Endothelial cell of umbilical vein (primary cell): ENCODE measurements at regions not wholly inside any gene's neighbourhood (a gene's known extent, or its start where the extent isn't known, plus 50 kb on each side); places are given as distances from the start of the nearest gene placed in this dataset.

Source experiments
- BruUV-seq: library from RNA; stranded (reverse); fragments of 400-500 nt; replicated peaks from 2 replicates; lab custom pipeline; 2021; lab: Mats Ljungman, UMichigan
- CTCF ChIA-PET: fragments of 300-600, 350-600 bp; sonication (Branson Sonifier 250); formaldehyde crosslinking; loops from one replicate; lab custom pipeline; 2021; ENCODE audit warnings: antibody characterized with exemption, inconsistent platforms; lab: Charles Lee
- POLR2A ChIA-PET: fragments of 300-600, 350-600 bp; sonication (Branson Sonifier 250); formaldehyde crosslinking; loops from one replicate; lab custom pipeline; 2021; ENCODE audit warnings: antibody characterized with exemption, inconsistent platforms; lab: Charles Lee
- DNase-seq: peaks from one replicate; pipeline ENCODE4 v3.0.0-alpha.2; 2011; ENCODE audit warnings: low read depth, low spot score
- FAIRE-seq: peaks from 2 replicates; lab custom pipeline; 2011; peaks lifted over from hg19 to GRCh38; lab: Jason Lieb, UNC
- H2AFZ ChIP-seq: 2 replicates; pipeline ENCODE4 v1.6.0; 2012; ENCODE audit warnings: low read depth, low read length, control low read depth, inconsistent platforms
- H3K27ac ChIP-seq: 2 replicates; pipeline ENCODE4 v1.5.1; 2011; ENCODE audit warnings: low read depth, mild to moderate bottlenecking, control low read depth, low read length, moderate library complexity; ENCODE audit not compliant: insufficient read depth
- H3K27me3 ChIP-seq, 2 experiments: 2 replicates each; pipeline versions ENCODE4 v1.6.0 to v1.6.1; 2011; ENCODE audit warnings: low read length in 2 of 2, mixed read lengths in 1 of 2; ENCODE audit not compliant: control insufficient read depth in 2 of 2, insufficient read depth in 2 of 2
- H3K36me3 ChIP-seq, 2 experiments: 2 replicates in 1 of 2; 3 replicates in 1 of 2; pipeline ENCODE4 v1.5.1; 2011; ENCODE audit warnings: low read length in 2 of 2, mild to moderate bottlenecking in 1 of 2, moderate library complexity in 1 of 2; ENCODE audit not compliant: control insufficient read depth in 2 of 2, insufficient read depth in 2 of 2; ENCODE audit errors: extremely low read depth in 1 of 2
- H3K4me1 ChIP-seq: 3 replicates; pipeline ENCODE4 v1.5.1; 2011; ENCODE audit warnings: mild to moderate bottlenecking, low read length; ENCODE audit not compliant: control insufficient read depth, insufficient read depth; ENCODE audit errors: extremely low read depth
- H3K4me2 ChIP-seq: 2 replicates; pipeline ENCODE4 v1.6.1; 2011; ENCODE audit warnings: low read length, control low read depth, mixed read lengths; ENCODE audit not compliant: insufficient read depth
- H3K4me3 ChIP-seq, 3 experiments: fragments of 200-600 bp in 1 of 3; sonication (generic), shearing (Covaris generic) in 1 of 3; replicated peaks in 1 of 3; 2 replicates each; pipeline ENCODE4 v1.5.1; 2011 to 2016; ENCODE audit warnings: control low read depth in 3 of 3, low read length in 3 of 3, mild to moderate bottlenecking in 2 of 3, inconsistent platforms in 1 of 3, low read depth in 1 of 3, moderate library complexity in 1 of 3; ENCODE audit not compliant: insufficient read depth in 1 of 3
- H3K79me2 ChIP-seq: 2 replicates; pipeline ENCODE4 v1.6.0; 2012; ENCODE audit warnings: low read length, inconsistent platforms; ENCODE audit not compliant: control insufficient read depth, insufficient read depth
- H3K9ac ChIP-seq: replicated peaks from 2 replicates; pipeline ENCODE3; 2011; ENCODE audit warnings: low read length, control low read depth; ENCODE audit not compliant: insufficient read depth; ENCODE audit errors: extremely low read depth
- H3K9me1 ChIP-seq: replicated peaks from 3 replicates; pipeline ENCODE4 v1.6.0; 2011; ENCODE audit warnings: mild to moderate bottlenecking, low read length; ENCODE audit not compliant: control insufficient read depth, insufficient read depth; ENCODE audit errors: extremely low read depth
- H3K9me3 ChIP-seq: replicated peaks from 2 replicates; pipeline ENCODE4 v1.5.1; 2012; ENCODE audit warnings: low read length, inconsistent platforms; ENCODE audit not compliant: control insufficient read depth, insufficient read depth
- H4K20me1 ChIP-seq: replicated peaks from 2 replicates; pipeline ENCODE3; 2011; ENCODE audit warnings: mild to moderate bottlenecking, low read length; ENCODE audit not compliant: control insufficient read depth, insufficient read depth; ENCODE audit errors: extremely low read depth
- EZH2 ChIP-seq: IDR thresholded peaks from 2 replicates; pipeline ENCODE4 v1.6.1; 2012; ENCODE audit warnings: borderline replicate concordance, low read depth, mild to moderate bottlenecking, moderate library complexity, low read length, inconsistent platforms; ENCODE audit not compliant: severe bottlenecking
- FOS ChIP-seq: IDR thresholded peaks from 2 replicates; pipeline ENCODE4 v1.6.1; 2011; ENCODE audit warnings: mild to moderate bottlenecking, low read length, moderate library complexity, borderline replicate concordance; ENCODE audit not compliant: insufficient read depth
- GATA2 ChIP-seq: IDR thresholded peaks from 2 replicates; pipeline ENCODE4 v1.7.0; 2011; ENCODE audit warnings: low read depth, mild to moderate bottlenecking, moderate library complexity, mixed read lengths, low read length; ENCODE audit not compliant: insufficient read length, insufficient read depth
- JUN ChIP-seq: IDR thresholded peaks from 2 replicates; pipeline ENCODE4 v1.6.1; 2011; ENCODE audit warnings: borderline replicate concordance, low read depth; ENCODE audit not compliant: insufficient read length, insufficient read depth
- MYC ChIP-seq: IDR thresholded peaks from one replicate; pipeline ENCODE4 v1.6.1; 2011; ENCODE audit warnings: mild to moderate bottlenecking, low read depth, low read length
- POLR2A ChIP-seq: IDR thresholded peaks from 2 replicates; pipeline ENCODE4 v1.6.1; 2012; ENCODE audit warnings: low read depth, mild to moderate bottlenecking, control low read depth, low read length
- POLR2AphosphoS5 ChIP-seq: IDR thresholded peaks from 2 replicates; pipeline ENCODE4 v1.6.1; 2012; ENCODE audit warnings: low read depth, mild to moderate bottlenecking, control low read depth, low read length, moderate library complexity; ENCODE audit not compliant: insufficient read depth
- dilution Hi-C: fragments of 300-500 bp; cut with MboI; formaldehyde crosslinking; loops from one replicate; pipeline ENCODE4 v1.15.0; 2019; ENCODE audit warnings: low sequenced_read_pairs; ENCODE audit not compliant: extremely low pct_ligation_motif_present
- intact Hi-C: fragments of 100-400 bp; cut with micrococcal nuclease; formaldehyde crosslinking; loops from one replicate; pipeline ENCODE4 v1.10.0; 2022
- TF ChIP-seq, protein P1 (sequence below): IDR thresholded peaks from 2 replicates; pipeline ENCODE4 v1.6.1; 2011; ENCODE audit not compliant: insufficient read depth, insufficient read length
- TF ChIP-seq, protein P2 (sequence below), 2 donors: IDR thresholded peaks; 1 replicate in 1 of 2; 2 replicates in 1 of 2; pipeline ENCODE4 v1.5.1; 2011; ENCODE audit warnings: low read length in 2 of 2, mild to moderate bottlenecking in 2 of 2, moderate library complexity in 2 of 2, control low read depth in 1 of 2, inconsistent platforms in 1 of 2, low read depth in 1 of 2; ENCODE audit not compliant: insufficient read depth in 1 of 2; ENCODE audit errors: extremely low read depth in 1 of 2

DNA sequence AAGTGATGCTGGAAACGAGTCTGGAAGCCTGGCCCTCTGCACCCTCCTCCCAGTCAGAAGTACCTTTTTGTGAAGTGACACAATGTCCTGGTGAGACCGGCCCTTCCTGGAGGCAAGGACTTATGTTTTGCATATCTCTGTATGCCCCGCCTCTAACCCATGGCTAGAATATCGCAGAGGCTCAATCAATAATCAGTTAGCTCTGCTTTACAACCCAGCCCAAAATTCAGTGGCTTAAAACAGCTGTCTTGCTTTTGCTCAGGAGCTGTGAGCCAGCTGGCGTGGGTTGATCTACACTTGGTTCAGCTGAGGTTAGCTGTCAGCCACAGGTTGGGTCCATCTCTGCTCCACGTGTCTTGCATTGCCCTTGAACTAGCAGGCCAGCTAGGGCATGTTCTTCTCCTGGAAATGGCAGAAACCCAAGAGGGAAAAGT lies 98.8 kb upstream of the METTL14 start:
- H3K9ac ChIP-seq, result no peak overlapping the region
- no TSS peak for BruUV-seq
- ChIA-PET POLR2A (no interaction called here), CTCF (no interaction called here)
- no peaks in the 10 kb centered on the region for H3K36me3 ChIP-seq
- DNase-seq (no peak), FAIRE-seq (no peak)
- H3K4me3 ChIP-seq, result no peak overlapping the region
- dilution Hi-C loops, result no loop called here
- H4K20me1 ChIP-seq, result no peaks in the 10 kb centered on the region
- H3K9me3 ChIP-seq, result no peaks in the 10 kb centered on the region
- H3K4me2 ChIP-seq, result no peak overlapping the region
- no peaks in the 10 kb centered on the region for H3K4me1 ChIP-seq
- H2AFZ ChIP-seq, result no peak overlapping the region
- no peak overlapping the region for H3K27ac ChIP-seq
- peaks cover 11 to 25% of the 10 kb centered on the region in 2 experiments for H3K27me3 ChIP-seq
- no peaks in the 10 kb centered on the region for H3K79me2 ChIP-seq
- TF ChIP-seq GATA2 (no peak), EZH2 (no peak), POLR2AphosphoS5 (no peak), FOS (no peak), JUN (no peak), POLR2A (no peak), MYC (no peak)
- TF ChIP-seq, protein P1, sequence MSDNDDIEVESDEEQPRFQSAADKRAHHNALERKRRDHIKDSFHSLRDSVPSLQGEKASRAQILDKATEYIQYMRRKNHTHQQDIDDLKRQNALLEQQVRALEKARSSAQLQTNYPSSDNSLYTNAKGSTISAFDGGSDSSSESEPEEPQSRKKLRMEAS, result no peak
- TF ChIP-seq, protein P2, sequence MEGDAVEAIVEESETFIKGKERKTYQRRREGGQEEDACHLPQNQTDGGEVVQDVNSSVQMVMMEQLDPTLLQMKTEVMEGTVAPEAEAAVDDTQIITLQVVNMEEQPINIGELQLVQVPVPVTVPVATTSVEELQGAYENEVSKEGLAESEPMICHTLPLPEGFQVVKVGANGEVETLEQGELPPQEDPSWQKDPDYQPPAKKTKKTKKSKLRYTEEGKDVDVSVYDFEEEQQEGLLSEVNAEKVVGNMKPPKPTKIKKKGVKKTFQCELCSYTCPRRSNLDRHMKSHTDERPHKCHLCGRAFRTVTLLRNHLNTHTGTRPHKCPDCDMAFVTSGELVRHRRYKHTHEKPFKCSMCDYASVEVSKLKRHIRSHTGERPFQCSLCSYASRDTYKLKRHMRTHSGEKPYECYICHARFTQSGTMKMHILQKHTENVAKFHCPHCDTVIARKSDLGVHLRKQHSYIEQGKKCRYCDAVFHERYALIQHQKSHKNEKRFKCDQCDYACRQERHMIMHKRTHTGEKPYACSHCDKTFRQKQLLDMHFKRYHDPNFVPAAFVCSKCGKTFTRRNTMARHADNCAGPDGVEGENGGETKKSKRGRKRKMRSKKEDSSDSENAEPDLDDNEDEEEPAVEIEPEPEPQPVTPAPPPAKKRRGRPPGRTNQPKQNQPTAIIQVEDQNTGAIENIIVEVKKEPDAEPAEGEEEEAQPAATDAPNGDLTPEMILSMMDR (IDR thresholded peaks at IDR 0.05; ENCODE audit: extremely low read depth in 1 of 2, insufficient read depth in 1 of 2, low read depth in 1 of 2, low read length in 2 of 2), result no peak
- H3K9me1 ChIP-seq, result no peaks in the 10 kb centered on the region
- intact Hi-C loops, result no loop called here
